ENCODE measurements at regions not wholly inside any gene's neighbourhood (a gene's known extent, or its start where the extent isn't known, plus 50 kb on each side); places are given as distances from the start of the nearest gene placed in this dataset.
"Not testable (repeated sequence)": the region's sequence is repeated elsewhere in the genome, so short reads cannot be mapped to it uniquely, and the experiment has no call there.

DNA sequence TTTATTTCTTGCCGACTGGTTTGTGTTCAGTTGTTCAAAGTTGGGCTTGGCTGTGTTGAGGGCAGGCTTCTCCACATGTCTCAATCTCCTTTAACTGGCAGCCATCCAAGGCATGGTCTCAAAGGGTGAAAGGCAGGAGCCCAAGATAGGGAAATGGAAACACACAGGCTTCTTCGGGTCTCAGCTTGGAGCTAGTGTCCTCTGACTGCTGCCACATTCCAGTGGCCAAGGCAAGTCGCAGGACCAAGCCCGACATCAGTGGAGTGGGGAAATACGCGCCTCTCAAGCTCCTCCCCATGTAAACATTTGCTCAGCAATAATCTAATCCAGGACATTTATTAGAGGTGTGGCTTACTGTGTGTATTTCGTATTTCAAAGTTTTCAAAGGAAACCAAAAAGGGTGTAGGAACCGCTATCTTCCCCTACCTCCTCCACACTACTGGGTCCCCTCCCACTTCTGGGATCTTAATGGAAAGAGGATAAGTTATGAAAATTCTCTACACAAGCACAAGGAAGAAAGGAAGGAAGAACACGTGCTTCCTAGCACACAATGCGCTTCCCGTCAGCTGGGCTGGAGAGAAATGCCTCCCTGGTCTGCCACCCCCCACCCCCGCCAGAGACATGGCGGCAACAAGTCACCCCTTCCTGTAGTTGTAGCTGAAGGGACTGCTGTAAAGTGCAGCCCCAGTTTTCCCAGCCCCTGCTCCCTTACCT lies 181.7 kb downstream of the FAM43A start:
- no peak for DNase-seq (ENCODE audit: insufficient read length, low spot score)
- no peak for FAIRE-seq

DNA sequence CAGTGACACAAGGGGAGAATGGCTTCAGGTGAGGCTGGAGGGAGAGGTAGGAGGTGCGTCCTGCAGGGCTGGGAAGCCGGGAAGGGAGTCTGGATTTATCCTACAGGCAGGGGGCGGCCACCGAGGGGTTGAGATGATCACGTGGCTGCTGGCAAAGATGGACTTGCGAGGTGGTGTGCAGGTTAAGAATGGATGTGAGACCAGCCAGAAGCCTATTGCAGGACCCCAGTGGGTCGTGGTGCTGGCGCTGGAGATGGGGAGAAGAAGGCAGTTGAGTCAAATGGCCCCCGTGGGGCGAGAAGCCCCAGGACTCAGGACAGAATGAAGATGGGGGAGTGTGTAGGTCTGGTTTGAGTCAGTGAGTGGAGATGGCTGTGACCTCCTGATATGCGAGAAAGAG lies 183.1 kb downstream of the FAM43A start:
- no peak for DNase-seq (ENCODE audit: insufficient read length, low spot score)
- no peak for TF ChIP-seq POLR2AphosphoS5 (IDR thresholded peaks at IDR 0.05; ENCODE audit: low read depth, low read length)
- TF ChIP-seq POLR2A (IDR thresholded peaks at IDR 0.05; ENCODE audit: low read depth, low read length): no peak
- no peak for TF ChIP-seq TAF1 (IDR thresholded peaks at IDR 0.05; ENCODE audit: low read depth, low read length)
- no peak for TF ChIP-seq PAX5 (IDR thresholded peaks at IDR 0.05; ENCODE audit: insufficient read depth, low read length, severe bottlenecking)
- TF ChIP-seq SPI1 (IDR thresholded peaks at IDR 0.05; ENCODE audit: low read depth, low read length): no peak
- no peak for TF ChIP-seq POU2F2 (IDR thresholded peaks at IDR 0.05; ENCODE audit: low read depth, low read length)
- no peak for FAIRE-seq

More for the DNA sequence above, 181.7 kb downstream of the FAM43A start:
- no peak for TF ChIP-seq POU2F2 (IDR thresholded peaks at IDR 0.05; ENCODE audit: low read depth, low read length)
- no peak for TF ChIP-seq POLR2A (IDR thresholded peaks at IDR 0.05; ENCODE audit: low read depth, low read length)
- no peak for TF ChIP-seq POLR2AphosphoS5 (IDR thresholded peaks at IDR 0.05; ENCODE audit: low read depth, low read length)
- TF ChIP-seq SPI1 (IDR thresholded peaks at IDR 0.05; ENCODE audit: low read depth, low read length): no peak
- TF ChIP-seq PAX5 (IDR thresholded peaks at IDR 0.05; ENCODE audit: insufficient read depth, low read length, severe bottlenecking): no peak
- TF ChIP-seq TAF1 (IDR thresholded peaks at IDR 0.05; ENCODE audit: low read depth, low read length): no peak

DNA sequence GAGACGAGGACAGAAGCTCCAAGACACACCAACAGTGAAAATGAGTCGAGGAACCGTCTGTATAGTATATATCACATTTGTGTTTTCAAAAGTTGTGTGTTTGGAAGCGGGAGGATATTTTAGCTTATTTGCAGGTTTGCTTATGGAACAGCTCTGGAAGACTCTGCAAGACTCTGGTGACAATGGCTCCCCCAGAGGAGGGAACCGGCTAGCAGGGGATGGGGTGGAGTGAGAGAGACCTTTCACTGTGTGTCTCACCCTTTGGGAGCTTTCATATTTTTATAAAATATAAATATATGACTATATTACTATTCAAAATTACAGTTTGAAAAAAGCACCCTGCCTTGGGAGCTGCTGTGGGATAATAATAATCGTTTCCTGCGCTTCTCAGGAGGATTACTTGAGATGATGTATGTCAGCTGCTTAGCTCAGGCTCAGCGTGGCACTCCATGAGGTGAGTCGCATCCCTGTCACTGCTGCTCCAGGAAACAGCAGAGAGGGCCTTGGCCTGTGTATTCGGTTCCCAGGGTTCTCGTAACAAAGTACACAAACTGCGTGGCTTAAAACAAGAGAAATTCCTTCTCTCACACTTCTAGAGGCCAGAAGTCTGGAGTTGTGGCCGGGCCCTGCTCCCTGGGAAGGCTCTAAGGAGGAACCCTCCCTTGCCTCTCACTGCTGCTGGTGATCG lies 183.9 kb downstream of the FAM43A start:
- TF ChIP-seq PAX5 (IDR thresholded peaks at IDR 0.05; ENCODE audit: insufficient read depth, low read length, severe bottlenecking): no peak
- FAIRE-seq (no peak), DNase-seq (ENCODE audit: insufficient read length, low spot score) (no peak)

DNA sequence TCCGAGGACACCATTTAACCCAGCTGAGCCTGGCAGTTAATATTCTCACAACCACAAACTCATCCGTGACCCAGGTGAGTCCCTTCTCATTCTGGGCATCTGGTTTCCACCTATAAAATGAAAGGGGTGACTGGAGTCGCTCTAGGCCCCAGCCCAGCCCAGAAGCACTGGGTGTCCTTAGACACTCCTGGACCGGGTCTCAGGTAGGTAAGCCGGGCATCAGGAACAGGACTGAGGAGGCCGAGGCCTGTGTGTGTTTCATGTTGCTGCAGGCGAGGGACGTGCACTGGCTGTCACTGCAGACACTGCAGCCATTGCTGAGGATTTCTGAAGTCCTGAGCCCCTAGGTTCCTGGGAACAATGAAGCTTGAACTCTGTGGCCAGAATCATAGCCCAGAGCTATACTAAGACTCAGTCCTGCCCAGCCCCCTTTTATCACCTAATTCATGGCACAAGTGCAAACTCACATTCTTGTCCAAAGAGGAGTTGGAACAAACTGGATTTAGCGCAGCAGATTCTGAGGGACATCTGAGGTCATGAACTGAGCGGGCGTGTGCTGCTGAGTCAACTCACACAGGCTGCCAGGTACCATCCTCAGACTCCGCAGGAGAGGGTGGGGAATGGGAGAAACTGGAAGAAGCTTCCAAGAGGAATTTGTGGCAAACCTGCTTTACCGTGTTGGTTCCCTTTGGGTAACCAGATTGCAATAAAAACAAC lies 184.9 kb downstream of the FAM43A start:
- FAIRE-seq (no peak), DNase-seq (ENCODE audit: insufficient read length, low spot score) (no peak)
- no peak for TF ChIP-seq POU2F2 (IDR thresholded peaks at IDR 0.05; ENCODE audit: low read depth, low read length)
- TF ChIP-seq POLR2A (IDR thresholded peaks at IDR 0.05; ENCODE audit: low read depth, low read length): no peak
- no peak for TF ChIP-seq PAX5 (IDR thresholded peaks at IDR 0.05; ENCODE audit: insufficient read depth, low read length, severe bottlenecking)
- TF ChIP-seq POLR2AphosphoS5 (IDR thresholded peaks at IDR 0.05; ENCODE audit: low read depth, low read length): no peak
- TF ChIP-seq TAF1 (IDR thresholded peaks at IDR 0.05; ENCODE audit: low read depth, low read length): no peak

DNA sequence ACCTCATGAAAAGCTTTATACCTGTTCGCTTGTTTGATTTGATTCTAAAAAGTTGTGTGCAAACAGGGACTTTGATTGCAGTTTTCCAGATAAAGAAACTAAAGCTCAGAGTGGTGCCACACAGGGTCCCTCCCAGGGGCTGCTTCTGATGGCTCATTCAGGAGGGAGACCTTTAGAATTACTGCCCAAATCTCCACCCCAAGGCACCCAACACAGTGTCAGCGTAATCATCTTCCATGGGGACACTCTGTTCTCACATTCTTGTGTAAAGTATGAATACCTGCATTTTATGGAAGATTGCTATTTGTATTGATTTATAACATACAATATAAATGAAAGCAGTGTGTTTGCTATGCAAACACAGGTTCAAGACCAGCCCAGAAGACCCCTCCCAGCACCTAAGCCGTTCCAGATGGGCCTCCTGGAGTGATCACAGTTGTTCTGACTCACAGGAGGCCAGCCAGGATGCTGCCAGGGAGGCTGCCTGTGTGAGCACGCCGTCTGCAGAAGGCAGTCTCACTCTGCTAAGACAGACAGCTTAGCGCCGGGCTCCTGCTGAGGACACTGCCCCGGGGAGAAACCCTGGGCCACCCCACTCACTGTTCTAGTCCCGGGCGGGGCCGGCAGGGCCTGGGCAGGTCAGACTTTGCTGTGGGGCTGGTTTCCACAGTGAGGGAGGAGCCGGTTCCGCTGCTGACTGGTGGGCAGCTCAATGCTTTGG lies 185.6 kb downstream of the FAM43A start:
- DNase-seq (ENCODE audit: insufficient read length, low spot score): peak; percentile 26
- no peak for TF ChIP-seq TAF1 (IDR thresholded peaks at IDR 0.05; ENCODE audit: low read depth, low read length)
- no peak for TF ChIP-seq SPI1 (IDR thresholded peaks at IDR 0.05; ENCODE audit: low read depth, low read length)
- no peak for TF ChIP-seq POLR2AphosphoS5 (IDR thresholded peaks at IDR 0.05; ENCODE audit: low read depth, low read length)
- TF ChIP-seq POU2F2 (IDR thresholded peaks at IDR 0.05; ENCODE audit: low read depth, low read length): no peak
- no peak for TF ChIP-seq POLR2A (IDR thresholded peaks at IDR 0.05; ENCODE audit: low read depth, low read length)
- no peak for TF ChIP-seq PAX5 (IDR thresholded peaks at IDR 0.05; ENCODE audit: insufficient read depth, low read length, severe bottlenecking)
- FAIRE-seq: peak; percentile 51

DNA sequence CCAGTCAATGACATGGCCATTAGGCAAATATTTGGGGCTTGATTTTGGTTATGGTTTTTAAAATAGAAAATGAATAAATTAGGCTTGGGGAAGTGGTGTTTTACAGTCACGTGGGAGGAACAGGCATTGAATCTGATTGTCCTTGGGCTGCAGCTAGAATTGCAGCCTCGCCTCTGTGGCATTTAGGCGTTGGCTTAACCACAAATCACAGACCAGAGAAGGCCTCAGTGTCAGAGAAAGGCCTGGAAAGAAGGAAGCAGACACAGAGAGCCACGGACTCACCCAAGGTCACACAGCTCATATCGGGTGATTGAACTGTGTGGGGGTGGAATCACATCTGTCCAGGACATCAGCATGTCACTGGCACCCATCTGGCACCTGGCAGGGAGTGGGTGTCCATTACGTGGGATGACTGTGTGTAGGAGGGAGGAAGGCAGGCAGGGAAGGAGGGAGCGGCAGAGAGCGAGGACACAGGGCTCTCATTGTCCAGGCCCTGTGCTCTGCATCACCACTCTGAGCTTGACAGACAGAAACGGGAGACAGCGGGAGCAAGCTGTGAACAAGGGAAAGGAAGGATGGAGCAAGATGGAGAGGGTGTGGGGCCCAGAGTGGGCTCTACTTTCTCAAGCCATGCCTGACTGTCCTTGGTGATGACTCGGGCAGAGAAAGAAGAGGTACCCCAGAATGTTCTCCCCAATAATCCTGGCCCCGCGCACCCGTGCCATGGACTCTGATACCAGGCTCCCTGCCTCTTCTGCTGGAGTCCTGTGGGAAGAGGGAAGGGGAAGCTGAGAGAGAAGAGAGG lies 186.4 kb downstream of the FAM43A start:
- DNase-seq (ENCODE audit: insufficient read length, low spot score) (no peak), FAIRE-seq (peak; percentile 81)
- no peak for TF ChIP-seq TAF1 (IDR thresholded peaks at IDR 0.05; ENCODE audit: low read depth, low read length)
- TF ChIP-seq SPI1 (IDR thresholded peaks at IDR 0.05; ENCODE audit: low read depth, low read length): peak; percentile 41; the same call in 1 of the 2 replicates

DNA sequence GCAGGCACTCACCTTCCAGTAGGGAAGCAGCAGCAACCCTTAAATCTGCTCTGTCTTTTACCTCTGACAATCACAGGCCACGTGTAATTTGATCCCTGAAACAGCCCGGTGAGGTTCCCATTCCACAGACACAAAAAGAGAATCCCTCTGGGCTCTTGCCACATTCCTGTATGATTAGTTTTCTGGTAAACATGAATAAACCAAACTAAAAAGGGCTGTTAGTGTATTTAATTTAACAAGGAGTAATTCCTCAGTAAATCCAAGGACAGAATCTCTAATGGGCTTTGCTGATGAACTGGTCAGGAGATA lies 186.9 kb downstream of the FAM43A start:
- DNase-seq (ENCODE audit: insufficient read length, low spot score): no peak
- FAIRE-seq: no peak
- no peak for TF ChIP-seq POU2F2 (IDR thresholded peaks at IDR 0.05; ENCODE audit: low read depth, low read length)
- no peak for TF ChIP-seq SPI1 (IDR thresholded peaks at IDR 0.05; ENCODE audit: low read depth, low read length)
- TF ChIP-seq TAF1 (IDR thresholded peaks at IDR 0.05; ENCODE audit: low read depth, low read length): no peak
- TF ChIP-seq PAX5 (IDR thresholded peaks at IDR 0.05; ENCODE audit: insufficient read depth, low read length, severe bottlenecking): no peak
- no peak for TF ChIP-seq POLR2A (IDR thresholded peaks at IDR 0.05; ENCODE audit: low read depth, low read length)
- no peak for TF ChIP-seq POLR2AphosphoS5 (IDR thresholded peaks at IDR 0.05; ENCODE audit: low read depth, low read length)

DNA sequence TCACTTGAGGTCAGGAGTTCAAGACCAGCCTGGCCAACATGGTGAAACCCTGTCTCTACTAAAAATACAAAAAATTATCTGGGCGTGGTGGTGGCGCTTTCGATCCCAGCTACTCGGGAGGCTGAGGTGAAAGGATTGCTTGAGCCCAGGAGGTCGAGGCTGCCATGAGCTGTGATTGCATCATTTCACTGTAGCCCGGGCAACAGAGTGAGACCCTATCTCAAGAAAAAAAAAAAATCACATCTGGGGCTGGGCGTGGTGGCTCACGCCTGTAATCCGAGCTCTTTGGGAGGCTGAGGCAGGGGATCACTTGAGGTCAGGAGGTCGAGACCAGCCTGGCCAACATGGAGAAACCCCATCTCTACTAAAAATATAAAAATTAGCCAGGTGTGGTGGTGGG lies 187.8 kb downstream of the FAM43A start:
- not testable (repeated sequence) for DNase-seq (ENCODE audit: insufficient read length, low spot score); FAIRE-seq

DNA sequence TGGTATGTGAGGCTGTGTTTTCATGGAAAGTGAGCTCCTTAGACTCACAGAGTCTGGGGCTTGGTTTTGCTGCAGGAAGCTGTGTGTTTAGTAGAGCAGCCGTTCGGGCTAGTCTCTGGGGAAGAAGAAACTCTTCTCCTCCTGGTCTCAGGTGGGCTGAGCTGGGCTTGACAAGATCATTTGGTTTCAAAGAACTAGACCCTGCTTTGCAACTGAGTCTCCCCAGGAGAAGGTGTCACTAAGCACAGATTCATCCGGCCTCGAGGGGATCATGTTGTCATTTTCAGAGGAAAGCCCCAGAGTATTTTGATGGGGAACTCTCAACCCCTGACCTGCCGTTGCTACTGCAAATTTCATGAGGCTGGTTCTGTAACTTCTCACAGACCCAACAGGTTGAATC lies 188.5 kb downstream of the FAM43A start:
- no peak for DNase-seq (ENCODE audit: insufficient read length, low spot score)
- no peak for FAIRE-seq
- TF ChIP-seq TAF1 (IDR thresholded peaks at IDR 0.05; ENCODE audit: low read depth, low read length) (no peak), POLR2AphosphoS5 (IDR thresholded peaks at IDR 0.05; ENCODE audit: low read depth, low read length) (no peak), POU2F2 (IDR thresholded peaks at IDR 0.05; ENCODE audit: low read depth, low read length) (no peak), SPI1 (IDR thresholded peaks at IDR 0.05; ENCODE audit: low read depth, low read length) (no peak), PAX5 (IDR thresholded peaks at IDR 0.05; ENCODE audit: insufficient read depth, low read length, severe bottlenecking) (no peak), POLR2A (IDR thresholded peaks at IDR 0.05; ENCODE audit: low read depth, low read length) (no peak)

All from GM12891 (cell line).